IMR-90 (cell line): ENCODE measurements at regions not wholly inside any gene's neighbourhood (a gene's known extent, or its start where the extent isn't known, plus 50 kb on each side); places are given as distances from the start of the nearest gene placed in this dataset.
A peak's percentile ranks its signal among the peaks of the same experiment; 100 is the strongest.
"Not testable (repeated sequence)": the region's sequence is repeated elsewhere in the genome, so short reads cannot be mapped to it uniquely, and the experiment has no call there.

Source experiments
- ATAC-seq: fragments of 200-7000 bp; cut with Tn5 transposase; 2 replicates; pipeline ENCODE4 v1.9.1; 2020; ENCODE audit warnings: low read depth, mild to moderate bottlenecking, moderate library complexity
- BruUV-seq: library from RNA; stranded (reverse); fragments of 400-500 nt; replicated peaks from 2 replicates; lab custom pipeline; 2021; lab: Mats Ljungman, UMichigan
- CTCF ChIA-PET: fragments of 300-600 bp; formaldehyde crosslinking; extraction: SDS; loops from one replicate; lab custom pipeline; 2021; ENCODE audit warnings: antibody characterized with exemption; lab: Yijun Ruan, JAX
- POLR2A ChIA-PET: fragments of 300-600 bp; sonication (Branson Sonifier 250); formaldehyde crosslinking; loops from one replicate; lab custom pipeline; 2022; ENCODE audit warnings: antibody characterized with exemption; ENCODE audit not compliant: unreplicated experiment; lab: Charles Lee
- DNase-seq: peaks from one replicate; pipeline ENCODE4 v3.0.0; 2013
- H2AFZ ChIP-seq: replicated peaks from 2 replicates; pipeline ENCODE3; 2013; ENCODE audit warnings: low read length, mild to moderate bottlenecking; ENCODE audit not compliant: poor library complexity
- H2AK5ac ChIP-seq: 2 replicates; pipeline ENCODE4 v1.6.1; 2013; ENCODE audit warnings: low read depth, low read length, inconsistent platforms
- H2AK9ac ChIP-seq: replicated peaks from 2 replicates; pipeline ENCODE3; 2013; ENCODE audit warnings: mild to moderate bottlenecking, low read depth, low read length, moderate library complexity; ENCODE audit not compliant: poor library complexity
- H2BK120ac ChIP-seq: 2 replicates; pipeline ENCODE4 v1.6.1; 2013; ENCODE audit warnings: low read depth, low read length, inconsistent platforms
- H2BK15ac ChIP-seq: 3 replicates; pipeline ENCODE4 v1.6.1; 2013; ENCODE audit warnings: low read depth, low read length, inconsistent platforms
- H2BK20ac ChIP-seq: 2 replicates; pipeline ENCODE4 v1.6.1; 2013; ENCODE audit warnings: low read depth, mild to moderate bottlenecking, inconsistent platforms, low read length, moderate library complexity
- H2BK5ac ChIP-seq: 2 replicates; pipeline ENCODE4 v1.6.1; 2013; ENCODE audit warnings: mild to moderate bottlenecking, low read depth, low read length, inconsistent platforms; ENCODE audit not compliant: poor library complexity, severe bottlenecking
- H3K14ac ChIP-seq: replicated peaks from 2 replicates; pipeline ENCODE4 v1.6.1; 2013; ENCODE audit warnings: low read depth, low read length, inconsistent platforms
- H3K18ac ChIP-seq: 2 replicates; pipeline ENCODE4 v1.6.1; 2013; ENCODE audit warnings: low read depth, low read length, control low read depth
- H3K23ac ChIP-seq: 2 replicates; pipeline ENCODE4 v1.6.1; 2013; ENCODE audit warnings: low read depth, low read length, inconsistent platforms
- H3K27ac ChIP-seq: 2 replicates; pipeline ENCODE4 v1.5.1; 2013; ENCODE audit warnings: mild to moderate bottlenecking, control low read depth, low read length; ENCODE audit not compliant: insufficient read depth
- H3K27me3 ChIP-seq: 2 replicates; pipeline ENCODE4 v1.6.1; 2013; ENCODE audit warnings: low read length; ENCODE audit not compliant: control insufficient read depth, insufficient read depth
- H3K36me3 ChIP-seq: 2 replicates; pipeline ENCODE4 v1.6.1; 2013; ENCODE audit warnings: low read length, mixed read lengths; ENCODE audit not compliant: control insufficient read depth, insufficient read depth
- H3K4ac ChIP-seq: 2 replicates; pipeline ENCODE4 v1.6.1; 2013; ENCODE audit warnings: low read depth, low read length, inconsistent platforms
- H3K4me1 ChIP-seq: 2 replicates; pipeline ENCODE4 v1.6.1; 2013; ENCODE audit warnings: low read length, mixed read lengths; ENCODE audit not compliant: control insufficient read depth, insufficient read depth
- H3K4me2 ChIP-seq: 2 replicates; pipeline ENCODE4 v1.6.1; 2013; ENCODE audit warnings: low read depth, mild to moderate bottlenecking, control low read depth, low read length, moderate library complexity
- H3K4me3 ChIP-seq: 2 replicates; pipeline ENCODE4 v1.5.1; 2013; ENCODE audit warnings: low read depth, mild to moderate bottlenecking, control low read depth, low read length, moderate library complexity; ENCODE audit not compliant: insufficient read depth
- H3K56ac ChIP-seq: 2 replicates; pipeline ENCODE4 v1.6.1; 2013; ENCODE audit warnings: low read length, inconsistent platforms; ENCODE audit not compliant: insufficient read depth; ENCODE audit errors: extremely low read depth
- H3K79me1 ChIP-seq, 2 experiments: 2 replicates each; pipeline ENCODE4 v1.6.1; 2013; ENCODE audit warnings: low read length in 2 of 2, inconsistent platforms in 1 of 2, low read depth in 1 of 2
- H3K9ac ChIP-seq: 2 replicates; pipeline ENCODE4 v1.6.1; 2013; ENCODE audit warnings: low read depth, low read length, control low read depth
- H3K9me1 ChIP-seq: 2 replicates; pipeline ENCODE4 v1.6.1; 2013; ENCODE audit warnings: low read length, inconsistent platforms; ENCODE audit not compliant: insufficient read depth
- H3K9me3 ChIP-seq: 2 replicates; pipeline ENCODE4 v1.6.1; 2013; ENCODE audit warnings: low read length; ENCODE audit not compliant: control insufficient read depth, insufficient read depth
- H4K20me1 ChIP-seq: 2 replicates; pipeline ENCODE4 v1.6.1; 2013; ENCODE audit warnings: low read length, inconsistent platforms; ENCODE audit not compliant: insufficient read depth
- H4K5ac ChIP-seq: 2 replicates; pipeline ENCODE4 v1.6.1; 2013; ENCODE audit warnings: mild to moderate bottlenecking, low read depth, low read length, control low read depth
- H4K8ac ChIP-seq, 2 experiments: 2 replicates each; pipeline ENCODE4 v1.6.1; 2013; ENCODE audit warnings: low read depth in 2 of 2, low read length in 2 of 2, control low read depth in 1 of 2, inconsistent platforms in 1 of 2
- H4K91ac ChIP-seq: 2 replicates; pipeline ENCODE4 v1.6.1; 2013; ENCODE audit warnings: low read depth, low read length, inconsistent platforms; ENCODE audit not compliant: insufficient read depth
- FOS ChIP-seq: fragments of 150-350 bp; IDR thresholded peaks from 2 replicates; pipeline ENCODE4 v1.6.1; 2016; ENCODE audit warnings: low read depth, low read length
- MAFK ChIP-seq: IDR thresholded peaks from 2 replicates; pipeline ENCODE4 v1.6.1; 2012; ENCODE audit warnings: low read depth, low read length, improper control_type of control experiment
- WGBS, 2 experiments: methylation state at CpG; one replicate each; pipeline versions ENCODE4 v1.1.5 to v1.1.7; 2013; ENCODE audit warnings: missing lambda C conversion rate in 2 of 2; ENCODE audit not compliant: insufficient read length in 1 of 2; ENCODE audit errors: extremely low coverage in 2 of 2; 5-methylcytosine and 5-hydroxymethylcytosine counted together
- dilution Hi-C: fragments of 300-500 bp; cut with HindIII; formaldehyde crosslinking; loops from one replicate; pipeline ENCODE4 v1.14.3; 2018; ENCODE audit warnings: low sequenced_read_pairs; ENCODE audit not compliant: unreplicated experiment
- in situ Hi-C: fragments of 300-500 bp; cut with MboI; formaldehyde crosslinking; loops from 3 replicates; pipeline ENCODE4 v1.14.3; 2019; ENCODE audit warnings: low sequenced_read_pairs, inconsistent platforms, mixed read lengths
- intact Hi-C: fragments of 100-400 bp; cut with micrococcal nuclease; formaldehyde crosslinking; loops from 2 replicates; pipeline ENCODE4 v1.10.0; 2022

- no peak overlapping the region for H4K8ac ChIP-seq
- no peaks in the 10 kb centered on the region for H3K79me1 ChIP-seq
- no peak overlapping the region for H3K56ac ChIP-seq
- H4K5ac ChIP-seq = no peak overlapping the region
- no peak overlapping the region for H2BK20ac ChIP-seq
- H3K4me3 ChIP-seq = no peak overlapping the region
- H4K20me1 ChIP-seq = no peaks in the 10 kb centered on the region
- no peaks in the 10 kb centered on the region for H3K27me3 ChIP-seq
- DNase-seq (no peak), ATAC-seq (no peak)
- no CpG with 5 or more reads among the region's 4 CpGs for WGBS, 2 experiments
- H3K4me1 ChIP-seq = peaks cover 12% of the 10 kb centered on the region
- BruUV-seq = no TSS peak
- H3K18ac ChIP-seq = peak overlapping the region; percentile 44; the same call in 1 of the 2 replicates
- no peak overlapping the region for H3K23ac ChIP-seq
- no peak overlapping the region for H2AK9ac ChIP-seq
- ChIA-PET POLR2A (no interaction called here), CTCF (no interaction called here)
- no peak overlapping the region for H2BK120ac ChIP-seq
- no peaks in the 10 kb centered on the region for H3K9me3 ChIP-seq
- no peaks in the 10 kb centered on the region for H3K36me3 ChIP-seq
- no peak overlapping the region for H3K4ac ChIP-seq
- no peak overlapping the region for H3K9ac ChIP-seq
- peaks cover 7% of the 10 kb centered on the region; the same call in 1 of the 2 replicates for H3K9me1 ChIP-seq
- no peak overlapping the region for H2AK5ac ChIP-seq
- dilution Hi-C loops (no loop called here), in situ Hi-C loops (loop anchor here (5.0 kb wide), 1 partner anchor 269 kb away; the partner anchor contains the start of gene TBL1XR1), intact Hi-C loops (no loop called here)
- no peak overlapping the region for H2BK5ac ChIP-seq
- TF ChIP-seq MAFK (no peak), FOS (peak; percentile 23; the same call in 1 of the 2 replicates)
- H2AFZ ChIP-seq = no peak overlapping the region
- no peak overlapping the region; the same call in 1 of the 2 replicates for H3K14ac ChIP-seq
- no peak overlapping the region for H2BK15ac ChIP-seq
- no peak overlapping the region for H3K27ac ChIP-seq
- no peak overlapping the region for H4K91ac ChIP-seq
- no peak overlapping the region for H3K4me2 ChIP-seq
Measured at GRCh38 chr3:177466074-177466473, 268.8 kb upstream of the TBL1XR1 start.

GRCh38 chr3:177466622-177467021 lies 269.3 kb upstream of the TBL1XR1 start:
- H2BK20ac ChIP-seq, H3K14ac ChIP-seq, H3K4me2 ChIP-seq, H2AK5ac ChIP-seq, H3K9ac ChIP-seq, ATAC-seq, H3K27ac ChIP-seq, H3K9me1 ChIP-seq, H3K18ac ChIP-seq, H2BK15ac ChIP-seq, H4K8ac ChIP-seq, H2BK120ac ChIP-seq, H3K9me3 ChIP-seq, POLR2A ChIA-PET, H3K4me3 ChIP-seq, H3K4ac ChIP-seq, H2AFZ ChIP-seq, H3K23ac ChIP-seq, H3K36me3 ChIP-seq, CTCF ChIA-PET, intact Hi-C loops, H4K91ac ChIP-seq, H2BK5ac ChIP-seq, BruUV-seq, H2AK9ac ChIP-seq, H3K79me1 ChIP-seq, H3K27me3 ChIP-seq, H4K5ac ChIP-seq, dilution Hi-C loops, H3K56ac ChIP-seq, DNase-seq, H4K20me1 ChIP-seq: not testable (repeated sequence)
- WGBS, 2 experiments = no CpG with 5 or more reads among the region's 5 CpGs
- peaks cover 12% of the 10 kb centered on the region for H3K4me1 ChIP-seq
- in situ Hi-C loops = loop anchor here (5.0 kb wide), 1 partner anchor 269 kb away; the partner anchor contains the start of gene TBL1XR1
